Neuronal stem cell (in vitro differentiated cells): ENCODE measurements at regions not wholly inside any gene's neighbourhood (a gene's known extent, or its start where the extent isn't known, plus 50 kb on each side); places are given as distances from the start of the nearest gene placed in this dataset.

ENCODE experiments used
- DNase-seq: peaks from one replicate; pipeline ENCODE4 v3.0.0-alpha.2; 2013; ENCODE audit warnings: low spot score
- H2AFZ ChIP-seq: one replicate; pipeline ENCODE4 v1.6.1; 2013; ENCODE audit warnings: mild to moderate bottlenecking, low read length, inconsistent platforms
- H2AK5ac ChIP-seq: 2 replicates; pipeline ENCODE4 v1.6.1; 2013; ENCODE audit warnings: low read depth, mild to moderate bottlenecking, inconsistent platforms, low read length, moderate library complexity, mixed read lengths
- H2BK120ac ChIP-seq: 2 replicates; pipeline ENCODE4 v1.6.1; 2013; ENCODE audit warnings: low read depth, mild to moderate bottlenecking, inconsistent platforms, low read length, moderate library complexity, mixed read lengths
- H2BK12ac ChIP-seq: one replicate; pipeline ENCODE4 v1.6.1; 2013; ENCODE audit warnings: low read length, inconsistent platforms
- H2BK15ac ChIP-seq: 2 replicates; pipeline ENCODE4 v1.6.1; 2013; ENCODE audit warnings: mild to moderate bottlenecking, low read length, inconsistent platforms, mixed read lengths
- H2BK5ac ChIP-seq: one replicate; pipeline ENCODE4 v1.6.1; 2013; ENCODE audit warnings: inconsistent platforms, mild to moderate bottlenecking, low read length, moderate library complexity
- H3K14ac ChIP-seq: one replicate; pipeline ENCODE4 v1.6.1; 2013; ENCODE audit warnings: low read length, inconsistent platforms
- H3K18ac ChIP-seq: 2 replicates; pipeline ENCODE4 v1.6.1; 2013; ENCODE audit warnings: low read length, inconsistent platforms
- H3K23ac ChIP-seq: 2 replicates; pipeline ENCODE4 v1.6.1; 2013; ENCODE audit warnings: low read depth, mild to moderate bottlenecking, mixed read lengths, low read length, inconsistent platforms; ENCODE audit not compliant: poor library complexity
- H3K27ac ChIP-seq: replicated peaks from 3 replicates; pipeline ENCODE4 v1.5.1; 2013; ENCODE audit warnings: low read length, inconsistent platforms
- H3K27me3 ChIP-seq, 3 experiments: 2 replicates each; pipeline ENCODE4 v1.6.1; 2013; ENCODE audit warnings: low read length in 3 of 3, mild to moderate bottlenecking in 2 of 3, inconsistent platforms in 1 of 3, low read depth in 1 of 3, mixed read lengths in 1 of 3, moderate library complexity in 1 of 3; ENCODE audit not compliant: control insufficient read depth in 3 of 3, insufficient read depth in 3 of 3
- H3K36me3 ChIP-seq, 2 donors: replicated peaks in 1 of 2; 2 replicates each; pipeline ENCODE4 v1.6.1; 2013; ENCODE audit warnings: low read length in 2 of 2; ENCODE audit not compliant: control insufficient read depth in 2 of 2, insufficient read depth in 2 of 2
- H3K4ac ChIP-seq: 2 replicates; pipeline ENCODE4 v1.6.1; 2013; ENCODE audit warnings: inconsistent platforms, mild to moderate bottlenecking, low read length, moderate library complexity
- H3K4me1 ChIP-seq, 2 donors: 1 replicate in 1 of 2; 2 replicates in 1 of 2; pipeline ENCODE4 v1.6.1; 2013; ENCODE audit warnings: low read length in 2 of 2, low read depth in 1 of 2; ENCODE audit not compliant: control insufficient read depth in 2 of 2, insufficient read depth in 1 of 2
- H3K4me2 ChIP-seq: one replicate; pipeline ENCODE4 v1.6.1; 2013; ENCODE audit warnings: mild to moderate bottlenecking, low read length, inconsistent platforms; ENCODE audit not compliant: insufficient read depth, poor library complexity, severe bottlenecking
- H3K4me3 ChIP-seq, 2 donors: 2 replicates each; pipeline ENCODE4 v1.5.1; 2013; ENCODE audit warnings: low read length in 2 of 2, mild to moderate bottlenecking in 2 of 2, inconsistent platforms in 1 of 2, moderate library complexity in 1 of 2
- H3K79me1 ChIP-seq: one replicate; pipeline ENCODE4 v1.6.1; 2013; ENCODE audit warnings: low read depth, mild to moderate bottlenecking, inconsistent platforms, low read length, moderate library complexity
- H3K9ac ChIP-seq: one replicate; pipeline ENCODE4 v1.6.1; 2013; ENCODE audit warnings: mild to moderate bottlenecking, low read depth, low read length, inconsistent platforms; ENCODE audit not compliant: poor library complexity
- H3K9me3 ChIP-seq, 2 donors: replicated peaks in 1 of 2; 2 replicates each; pipeline versions ENCODE3 to v1.6.1; 2013; ENCODE audit warnings: low read length in 2 of 2, mild to moderate bottlenecking in 2 of 2, inconsistent platforms in 1 of 2, low read depth in 1 of 2, mixed read lengths in 1 of 2, moderate library complexity in 1 of 2; ENCODE audit not compliant: control insufficient read depth in 2 of 2, insufficient read depth in 1 of 2
- H4K8ac ChIP-seq: one replicate; pipeline ENCODE4 v1.6.1; 2013; ENCODE audit warnings: low read depth, mild to moderate bottlenecking, inconsistent platforms, low read length, moderate library complexity
- H4K91ac ChIP-seq: one replicate; pipeline ENCODE4 v1.6.1; 2013; ENCODE audit warnings: low read length, low read depth, mild to moderate bottlenecking, inconsistent platforms; ENCODE audit not compliant: poor library complexity
- WGBS, 2 donors: extraction: QIAGEN DNeasy Blood & Tissue Kit; methylation state at CpG; one replicate each; pipeline ENCODE4 v1.1.7; 2013; ENCODE audit warnings: missing lambda C conversion rate in 2 of 2, mixed read lengths in 1 of 2; ENCODE audit not compliant: insufficient read length in 2 of 2, insufficient replicate concordance in 1 of 2; ENCODE audit errors: extremely low coverage in 2 of 2; 5-methylcytosine and 5-hydroxymethylcytosine counted together

GRCh38 chr21:45351061-45351460, 53.9 kb upstream of the COL18A1 start:
- no CpG with 5 or more reads among the region's 22 CpGs for WGBS, 2 donors
- Histone ChIP-seq H3K18ac (peak overlapping the region; percentile 65), H3K4me3 (no peak overlapping the region), H3K4me1 (peaks cover 0 to 10% of the 10 kb centered on the region in 2 donors), H3K27ac (no peak overlapping the region), H3K9me3 (peaks cover 0 to 3% of the 10 kb centered on the region in 2 donors), H3K4ac (no peak overlapping the region), H2BK120ac (no peak overlapping the region), H4K8ac (no peak overlapping the region), H4K91ac (no peak overlapping the region), H3K23ac (no peak overlapping the region), H2BK5ac (no peak overlapping the region), H3K27me3 (peaks cover 0 to 34% (median 4%) of the 10 kb centered on the region in 3 experiments), H2AK5ac (peak overlapping the region; percentile 29), H3K36me3 (peaks cover 0 to 4% of the 10 kb centered on the region in 2 donors), H3K14ac (no peak overlapping the region), H3K4me2 (no peak overlapping the region), H2AFZ (no peak overlapping the region), H3K79me1 (no peaks in the 10 kb centered on the region), H2BK15ac (peak overlapping the region; percentile 11), H3K9ac (no peak overlapping the region), H2BK12ac (peak overlapping the region; percentile 24)
- DNase-seq = no peak

- no CpG with 5 or more reads among the region's 12 CpGs for WGBS, 2 donors
- H4K91ac ChIP-seq = no peak overlapping the region
- no peak for DNase-seq
These were observed 53.3 kb upstream of the COL18A1 start for GRCh38 chr21:45351526-45352275.

GRCh38 chr21:45352621-45353139, 52.3 kb upstream of the COL18A1 start:
- H3K9me3 ChIP-seq = peaks cover 0 to 3% of the 10 kb centered on the region in 2 donors
- no peak overlapping the region for H4K91ac ChIP-seq
- no peak overlapping the region for H3K4ac ChIP-seq
- H2BK15ac ChIP-seq = no peak overlapping the region
- no peak overlapping the region for H2BK120ac ChIP-seq
- H2BK5ac ChIP-seq = no peak overlapping the region
- WGBS, 2 donors = no CpG with 5 or more reads among the region's 26 CpGs
- H3K4me3 ChIP-seq = no peak overlapping the region
- peaks cover 0 to 4% of the 10 kb centered on the region in 2 donors for H3K36me3 ChIP-seq
- H2AK5ac ChIP-seq = no peak overlapping the region
- peak overlapping the region; percentile 29 for H3K18ac ChIP-seq
- H3K27ac ChIP-seq = no peak overlapping the region
- H3K23ac ChIP-seq = peak overlapping the region; percentile 31
- H3K79me1 ChIP-seq = no peaks in the 10 kb centered on the region
- H3K4me2 ChIP-seq = no peak overlapping the region
- peaks cover 0 to 17% of the 10 kb centered on the region in 2 donors for H3K4me1 ChIP-seq
- H3K27me3 ChIP-seq = peaks cover 0 to 46% (median 0%) of the 10 kb centered on the region in 3 experiments
- no peak overlapping the region for H4K8ac ChIP-seq
- peak overlapping the region; percentile 71 for H3K14ac ChIP-seq
- no peak for DNase-seq
- peak overlapping the region; percentile 73 for H2BK12ac ChIP-seq
- no peak overlapping the region for H3K9ac ChIP-seq
- H2AFZ ChIP-seq = no peak overlapping the region

More at GRCh38 chr21:45351526-45352275, 53.3 kb upstream of the COL18A1 start:
- no peak overlapping the region for H3K27ac ChIP-seq
- H3K9ac ChIP-seq = peak overlapping the region; percentile 60
- peak overlapping the region; percentile 50 for H3K23ac ChIP-seq
- H3K14ac ChIP-seq = no peak overlapping the region
- peaks cover 0 to 3% of the 10 kb centered on the region in 2 donors for H3K9me3 ChIP-seq
- peak overlapping the region; percentile 27 for H2BK5ac ChIP-seq
- H3K18ac ChIP-seq = peak overlapping the region; percentile 63
- H3K36me3 ChIP-seq = peaks cover 0 to 4% of the 10 kb centered on the region in 2 donors
- no peak overlapping the region for H2BK120ac ChIP-seq
- no peak overlapping the region for H4K8ac ChIP-seq
- H3K27me3 ChIP-seq = peaks cover 0 to 40% (median 4%) of the 10 kb centered on the region in 3 experiments
- no peaks in the 10 kb centered on the region for H3K79me1 ChIP-seq
- H3K4ac ChIP-seq = no peak overlapping the region
- H2BK15ac ChIP-seq = peak overlapping the region; percentile 11
- peak overlapping the region; percentile 97 for H2BK12ac ChIP-seq
- peaks cover 0 to 13% of the 10 kb centered on the region in 2 donors for H3K4me1 ChIP-seq
- no peak overlapping the region for H3K4me3 ChIP-seq
- H2AK5ac ChIP-seq = peak overlapping the region; percentile 52
- H3K4me2 ChIP-seq = no peak overlapping the region
- no peak overlapping the region for H2AFZ ChIP-seq

GRCh38 chr21:45353200-45353599, 51.8 kb upstream of the COL18A1 start:
- Histone ChIP-seq H2AFZ (no peak overlapping the region), H4K91ac (no peak overlapping the region), H3K4me3 (no peak overlapping the region), H3K79me1 (no peaks in the 10 kb centered on the region), H3K9ac (peak overlapping the region; percentile 40), H2AK5ac (no peak overlapping the region), H3K4me1 (peaks cover 0 to 18% of the 10 kb centered on the region in 2 donors), H3K27ac (no peak overlapping the region), H3K4ac (no peak overlapping the region), H2BK120ac (no peak overlapping the region), H3K27me3 (peaks cover 0 to 47% (median 0%) of the 10 kb centered on the region in 3 experiments), H3K23ac (peak overlapping the region; percentile 66), H2BK15ac (no peak overlapping the region), H3K4me2 (no peak overlapping the region), H3K18ac (peak overlapping the region; percentile 27), H2BK5ac (peak overlapping the region; percentile 30), H3K9me3 (peaks cover 0 to 3% of the 10 kb centered on the region in 2 donors), H3K14ac (peak overlapping the region; percentile 15), H4K8ac (no peak overlapping the region), H3K36me3 (peaks cover 0 to 4% of the 10 kb centered on the region in 2 donors), H2BK12ac (no peak overlapping the region)
- DNase-seq = no peak
- no CpG with 5 or more reads among the region's 3 CpGs for WGBS, 2 donors
